ENCODE measurements at regions not wholly inside any gene's neighbourhood (a gene's known extent, or its start where the extent isn't known, plus 50 kb on each side); places are given as distances from the start of the nearest gene placed in this dataset.

GRCh38 chr3:87073496-87074145, 82.7 kb upstream of the VGLL3 start:
- no peak for DNase-seq (ENCODE audit: low spot score)
- Histone ChIP-seq H3K4me2 (ENCODE audit: low read depth, low read length) (no peak overlapping the region), H3K9ac (ENCODE audit: insufficient read depth, low read depth, low read length) (no peak overlapping the region), H4K20me1 (ENCODE audit: insufficient read depth, low read length) (no peaks in the 10 kb centered on the region), H3K4me3 (replicated peaks in 1 of 3; ENCODE audit: insufficient read depth in 1 of 3, low read depth in 2 of 3, low read length in 3 of 3) (no peak overlapping the region), H3K9me3 (ENCODE audit: low read length) (no peaks in the 10 kb centered on the region), H3K27me3 (ENCODE audit: control insufficient read depth in 1 of 2, insufficient read depth in 2 of 2, low read length in 2 of 2) (no peaks in the 10 kb centered on the region), H2AFZ (ENCODE audit: low read length) (no peak overlapping the region), H3K4me1 (ENCODE audit: insufficient read depth, low read length) (no peaks in the 10 kb centered on the region), H3K27ac (ENCODE audit: extremely low read length, insufficient read depth, low read length) (no peak overlapping the region), H3K36me3 (replicated peaks in 1 of 2; ENCODE audit: control insufficient read depth in 1 of 2, insufficient read depth in 2 of 2, low read length in 2 of 2) (no peaks in the 10 kb centered on the region), H3K79me2 (ENCODE audit: insufficient read depth, low read length) (no peaks in the 10 kb centered on the region)
- intact Hi-C loops (cut with micrococcal nuclease; ENCODE audit: unreplicated experiment) (no loop called here), in situ Hi-C loops (cut with HindIII; ENCODE audit: extremely low pct_ligation_motif_present, low pct_unique_long_range_greater_than_20kb) (no loop called here)
- TF ChIP-seq ZNF17 (CRISPR knock-in tag; IDR thresholded peaks at IDR 0.05) (no peak), ZNF407 (CRISPR knock-in tag; IDR thresholded peaks at IDR 0.05; ENCODE audit: not compliant biosample characterization) (no peak), FOXK2 (IDR thresholded peaks at IDR 0.05) (no peak), ZNF780A (CRISPR knock-in tag; IDR thresholded peaks at IDR 0.05) (no peak)
- FAIRE-seq, result no peak
- ChIA-PET CTCF (ENCODE audit: low intra/inter-chr PET ratio, low total read pairs) (no interaction called here), POLR2A (no interaction called here)
- 2% methylated on average over 7 of the region's 7 CpGs for WGBS (ENCODE audit: low lambda C conversion rate)
- no TSS peak for BruUV-seq (replicated peaks)
- ATAC-seq, result no peak
